Hematopoietic multipotent progenitor cell treated with erythropoietin and hydrocortisone succinate and interleukin-3 and kit ligand, for 15 days (in vitro differentiated cells): ENCODE measurements at regions not wholly inside any gene's neighbourhood (a gene's known extent, or its start where the extent isn't known, plus 50 kb on each side); places are given as distances from the start of the nearest gene placed in this dataset.
A peak's percentile ranks its signal among the peaks of the same experiment; 100 is the strongest.

Experiments
- DNase-seq: peaks from one replicate; pipeline ENCODE4 v3.0.0-alpha.2; 2015; ENCODE audit warnings: low spot score

DNA sequence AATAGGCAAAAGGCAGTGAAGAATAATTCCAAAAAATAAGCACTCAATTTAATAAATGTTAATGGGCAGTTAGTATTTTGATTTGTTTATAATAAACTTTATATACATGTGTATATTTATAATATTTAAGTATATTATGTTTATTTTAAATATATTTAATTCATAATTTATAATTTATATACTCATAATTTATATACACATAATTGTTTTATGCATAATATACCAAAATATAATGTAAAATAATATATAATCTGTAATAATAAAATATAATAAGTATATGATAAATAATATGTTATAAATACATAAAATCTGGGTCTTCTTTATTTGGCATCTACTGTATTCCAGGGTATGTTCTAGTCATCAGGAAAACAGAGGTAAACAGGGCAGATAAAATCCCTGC lies 100.2 kb upstream of the ARID2 start:
- DNase-seq: no peak

DNA sequence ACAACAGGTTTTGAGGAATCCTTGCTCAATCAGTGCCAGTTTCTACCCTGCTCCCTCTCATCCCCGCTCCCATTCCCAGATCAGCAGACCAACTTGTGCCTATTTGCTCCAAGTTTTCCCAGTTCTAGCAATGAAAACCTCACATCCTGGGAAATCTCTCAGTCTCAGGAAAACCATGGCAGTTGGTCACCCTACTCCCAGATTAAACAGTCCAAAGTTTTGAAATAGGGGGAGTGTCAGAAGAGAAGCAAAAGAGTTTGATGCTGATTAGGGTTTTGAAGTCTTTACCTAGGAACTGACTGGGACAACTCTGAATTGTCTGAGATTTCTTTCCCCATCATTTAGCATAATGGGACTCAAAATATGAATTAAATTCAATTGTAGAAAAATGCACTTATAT lies 95.8 kb upstream of the ARID2 start:
- DNase-seq: no peak

GRCh38 chr12:45634273-45634917 lies 95.1 kb upstream of the ARID2 start:
- no peak for DNase-seq

DNA sequence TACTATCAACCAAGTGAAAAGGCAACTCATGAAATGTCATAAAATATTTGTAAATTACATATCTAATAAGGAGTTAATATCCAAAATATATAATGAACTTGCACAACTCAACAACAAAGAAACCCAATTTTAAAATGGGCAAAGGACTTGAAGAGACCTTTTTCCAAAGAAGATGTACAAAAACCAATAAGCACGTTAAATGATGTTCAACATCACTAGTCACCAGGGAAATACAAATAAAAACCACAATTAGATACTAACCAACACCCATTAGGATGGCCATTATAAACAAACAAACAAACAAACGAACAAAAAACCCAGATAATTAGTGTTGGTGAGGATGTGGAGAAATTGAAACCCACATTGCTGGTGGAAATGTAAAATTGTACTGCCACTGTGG lies 92.3 kb upstream of the ARID2 start:
- no peak for DNase-seq

GRCh38 chr12:45637706-45638105 lies 91.8 kb upstream of the ARID2 start:
- DNase-seq: no peak

GRCh38 chr12:45638386-45638785 lies 91.1 kb upstream of the ARID2 start:
- DNase-seq: no peak

GRCh38 chr12:45644541-45644940 lies 85.0 kb upstream of the ARID2 start:
- DNase-seq: no peak

GRCh38 chr12:45646851-45647581 lies 82.5 kb upstream of the ARID2 start:
- DNase-seq: no peak

- no peak for DNase-seq
These were observed 81.4 kb upstream of the ARID2 start for GRCh38 chr12:45648070-45648469.

- DNase-seq: no peak
These were observed 78.5 kb upstream of the ARID2 start for GRCh38 chr12:45651029-45651428.

DNA sequence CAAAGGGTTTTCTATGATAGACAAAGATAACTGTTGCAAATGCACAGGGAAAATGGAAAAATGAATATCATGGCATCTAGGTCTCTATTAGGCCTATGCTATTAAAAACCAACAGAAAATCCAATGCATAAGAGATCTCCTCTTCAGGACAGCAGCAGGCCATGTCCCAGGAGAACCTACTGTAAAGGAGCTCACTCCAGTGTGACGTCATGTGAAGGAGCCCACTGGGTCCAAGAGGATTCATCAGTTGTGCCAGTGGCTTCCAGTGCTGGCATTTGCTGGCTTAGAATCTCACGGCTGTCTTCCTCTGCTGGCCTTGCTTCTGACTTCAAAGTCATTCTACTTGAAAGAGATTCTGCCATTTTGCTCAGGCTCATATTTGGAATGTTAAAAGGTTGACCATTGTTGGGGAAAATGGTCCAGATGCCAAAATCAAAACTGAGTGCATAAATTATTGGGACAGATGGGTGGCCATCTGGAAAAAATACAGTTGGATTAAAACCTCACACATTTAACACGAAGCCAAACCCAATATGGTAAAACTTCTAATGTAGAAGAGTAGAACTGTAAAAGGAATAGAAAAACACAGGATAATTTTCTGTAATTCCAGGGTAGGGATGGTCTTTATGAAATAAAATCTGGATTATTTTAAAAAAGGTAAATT lies 75.4 kb upstream of the ARID2 start:
- no peak for DNase-seq

- no peak for DNase-seq
These were observed 74.3 kb upstream of the ARID2 start for GRCh38 chr12:45655186-45655585.

DNA sequence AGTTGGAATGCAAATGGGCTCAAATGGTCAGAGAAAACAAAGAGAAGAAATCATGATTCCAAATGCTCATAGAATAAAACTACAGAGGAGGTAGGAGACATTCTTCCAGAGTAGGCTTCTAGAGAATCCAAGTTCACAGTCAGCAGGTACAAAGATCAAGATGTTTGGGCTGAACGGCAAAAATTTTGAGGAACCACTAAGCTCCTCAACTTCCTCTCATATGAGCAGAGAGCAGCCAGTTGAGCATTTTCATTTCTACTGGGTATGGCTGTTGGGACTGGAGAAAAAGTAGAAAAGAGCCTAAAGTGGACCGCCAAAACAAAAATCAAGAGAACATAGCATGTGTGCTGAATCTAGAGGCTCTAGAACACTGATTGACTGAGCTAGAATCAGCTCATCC lies 73.8 kb upstream of the ARID2 start:
- DNase-seq: no peak

DNA sequence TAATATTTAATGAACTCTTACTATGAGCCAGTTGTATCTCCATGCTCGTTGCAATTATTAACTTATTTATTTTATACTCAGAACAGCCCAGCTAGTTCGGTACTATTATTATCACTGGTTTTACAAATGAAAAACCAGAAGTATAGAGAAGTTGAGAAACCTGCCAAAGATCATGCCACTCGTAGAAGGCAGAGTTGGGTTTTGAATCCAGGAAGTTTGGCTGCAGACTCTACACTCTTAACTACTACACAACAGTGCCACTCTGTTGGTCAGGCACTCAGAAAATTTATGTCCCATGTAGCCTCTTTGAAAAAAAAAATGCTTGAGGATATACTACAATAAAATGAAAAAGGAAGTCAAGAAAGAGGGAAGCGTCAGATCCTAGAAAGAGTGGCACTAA lies 71.5 kb upstream of the ARID2 start:
- DNase-seq: no peak

DNA sequence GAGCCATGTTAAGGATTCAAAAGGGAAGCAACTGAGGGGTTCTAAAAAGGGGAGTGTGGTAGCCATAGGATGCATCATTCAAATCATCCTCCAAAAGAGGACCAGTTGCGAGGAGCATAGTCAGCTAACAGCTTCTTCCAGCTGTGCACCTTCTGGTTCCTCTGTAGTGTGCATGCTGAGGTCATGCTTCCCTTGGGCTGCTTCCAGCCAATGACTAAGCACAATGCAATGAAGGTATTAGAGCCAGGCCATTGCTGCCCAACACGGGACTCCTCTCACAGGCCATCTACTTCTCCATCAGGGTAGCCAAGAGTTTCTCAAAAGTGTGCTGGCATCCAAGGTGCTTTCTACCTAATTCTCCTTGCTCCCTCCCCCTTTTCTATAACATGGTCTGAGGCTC lies 69.2 kb upstream of the ARID2 start:
- DNase-seq: peak; percentile 22

DNA sequence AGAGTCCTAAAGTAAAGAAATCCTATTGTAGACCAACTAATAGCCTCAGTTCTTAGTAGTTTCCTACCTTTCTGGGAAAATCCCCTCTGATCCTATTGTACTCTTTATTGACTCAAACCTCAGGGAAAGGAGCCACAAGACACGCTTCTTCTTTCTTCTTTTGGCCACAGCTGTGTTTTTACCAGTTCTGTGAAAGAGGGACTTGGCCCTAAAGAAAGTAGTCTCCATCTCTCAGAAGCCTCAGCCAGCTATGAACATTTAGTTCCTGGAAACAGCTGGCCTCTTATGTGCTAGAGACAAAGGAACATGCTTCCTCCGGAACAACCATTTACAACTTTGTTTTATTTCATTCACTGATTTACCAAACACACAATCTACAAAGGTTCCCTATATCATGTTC lies 66.1 kb upstream of the ARID2 start:
- DNase-seq: no peak

DNA sequence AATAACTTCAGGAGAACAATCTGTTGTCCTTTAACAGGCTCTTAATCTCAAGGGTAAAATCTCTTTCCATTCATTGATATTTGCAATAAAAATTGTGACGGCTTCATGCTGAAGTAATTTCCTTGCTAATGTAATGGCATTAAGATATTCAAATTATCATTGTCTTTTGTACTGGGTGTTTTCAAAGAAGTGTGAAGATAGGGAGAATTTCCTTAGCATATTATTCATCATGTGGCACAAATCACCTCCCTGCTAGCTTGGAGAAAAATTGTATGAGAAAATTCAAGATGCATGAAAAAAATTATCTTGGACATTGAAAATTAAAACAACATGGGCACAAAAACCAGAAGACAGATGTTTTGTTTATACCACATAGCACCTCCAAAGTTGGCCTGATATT lies 63.6 kb upstream of the ARID2 start:
- DNase-seq: no peak

DNA sequence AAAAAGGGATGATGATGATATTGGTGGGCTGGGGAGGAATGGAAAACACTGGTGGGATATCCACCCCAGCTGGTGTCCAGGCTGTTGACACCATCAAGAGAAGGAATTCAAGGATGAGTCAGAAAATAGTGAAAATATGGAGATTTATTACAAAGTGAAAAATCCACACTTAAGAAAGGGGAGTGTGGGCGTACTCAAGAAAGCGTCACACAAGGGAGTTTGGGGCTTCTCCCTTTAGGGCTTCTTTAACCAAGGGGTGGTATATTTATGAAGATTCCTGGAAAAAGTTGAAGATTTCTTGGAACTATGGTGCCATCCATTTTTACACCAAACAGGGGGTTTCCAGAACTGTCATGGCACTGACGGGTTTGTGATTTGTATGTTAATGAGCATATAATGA lies 63.1 kb upstream of the ARID2 start:
- no peak for DNase-seq

DNA sequence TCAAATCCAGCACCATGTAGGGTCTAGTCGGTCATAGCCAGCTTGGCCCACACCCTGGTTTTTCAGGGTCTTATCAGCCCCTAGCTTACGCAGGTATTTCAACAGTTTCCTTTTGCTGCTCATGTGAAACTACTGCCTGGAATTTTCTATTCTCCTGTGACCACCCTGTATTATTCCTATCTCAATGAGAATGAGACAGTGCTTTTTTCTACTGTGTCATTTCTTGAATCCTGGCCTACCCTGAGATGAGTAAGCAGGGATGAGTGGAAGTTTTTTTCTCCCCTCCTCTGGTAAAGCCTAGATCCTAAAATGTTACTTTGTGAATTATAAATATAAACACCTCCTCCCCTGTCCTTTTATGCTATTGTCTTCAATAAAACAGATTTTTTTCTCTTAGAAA lies 62.7 kb upstream of the ARID2 start:
- DNase-seq: no peak

- DNase-seq: no peak
These were observed 61.7 kb upstream of the ARID2 start for GRCh38 chr12:45667761-45668160.

- no peak for DNase-seq
These were observed 60.9 kb upstream of the ARID2 start for GRCh38 chr12:45668641-45669040.

- DNase-seq: peak; percentile 24
These were observed 60.4 kb upstream of the ARID2 start for GRCh38 chr12:45669093-45669492.

DNA sequence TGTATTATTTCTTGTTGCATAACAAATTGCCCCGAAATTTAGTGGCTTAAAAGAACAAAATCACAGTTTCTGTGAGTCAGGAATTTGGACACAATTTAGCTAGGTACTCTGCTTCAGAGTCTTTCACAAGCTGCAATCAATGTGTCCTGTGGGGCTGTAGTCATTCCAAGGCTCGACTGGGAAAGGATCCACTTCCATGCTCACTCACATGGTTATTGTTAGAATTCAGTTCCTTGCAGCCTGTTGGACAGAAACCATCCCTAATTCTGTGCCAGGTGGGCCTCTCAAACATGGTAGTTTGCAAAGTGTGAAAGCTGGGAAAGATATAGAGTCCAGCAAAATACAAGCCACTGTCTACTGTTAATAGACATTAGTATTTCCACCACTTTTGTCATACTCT lies 59.7 kb upstream of the ARID2 start:
- DNase-seq: no peak
